ENCODE measurements at regions not wholly inside any gene's neighbourhood (a gene's known extent, or its start where the extent isn't known, plus 50 kb on each side); places are given as distances from the start of the nearest gene placed in this dataset.

DNA sequence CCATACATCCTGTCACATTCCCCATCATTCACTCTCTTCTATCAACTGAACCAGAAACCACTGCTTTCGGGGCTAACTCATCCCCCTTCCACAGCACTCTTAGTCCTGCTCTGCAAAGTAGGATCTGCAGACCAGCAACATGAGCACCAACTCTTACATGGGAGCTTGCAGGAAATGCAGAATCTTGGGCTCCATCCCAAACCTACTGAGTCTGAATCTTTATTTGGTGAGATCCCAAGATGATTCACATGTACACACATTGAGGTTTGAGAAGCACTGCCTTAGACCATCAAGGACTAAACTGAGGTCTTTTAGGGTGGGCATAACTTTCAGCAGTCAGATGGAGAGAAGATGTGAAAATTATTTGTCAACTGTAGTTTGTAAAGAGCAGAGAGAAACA is 235.6 kb upstream of the EPHA4 start (continued):
- TF ChIP-seq PRMT5 (CRISPR knock-in tag; IDR thresholded peaks at IDR 0.05) (no peak), KAT8 (IDR thresholded peaks at IDR 0.05; ENCODE audit: low read depth) (no peak), ZNF175 (CRISPR knock-in tag; IDR thresholded peaks at IDR 0.05; ENCODE audit: low read depth) (no peak), NFIX (CRISPR knock-in tag; IDR thresholded peaks at IDR 0.05; ENCODE audit: low read depth) (no peak), ATF7 (IDR thresholded peaks at IDR 0.05) (no peak), HDAC1 (IDR thresholded peaks at IDR 0.05) (no peak), ZNF695 (CRISPR knock-in tag; IDR thresholded peaks at IDR 0.05) (no peak), PTBP1 (IDR thresholded peaks at IDR 0.05; ENCODE audit: low read depth, low read length) (no peak), SMARCB1 (IDR thresholded peaks at IDR 0.05; ENCODE audit: insufficient read length, low read depth) (no peak), HEY1 (CRISPR knock-in tag; IDR thresholded peaks at IDR 0.05; ENCODE audit: borderline replicate concordance) (no peak)
- TF ChIP-seq, protein P1, sequence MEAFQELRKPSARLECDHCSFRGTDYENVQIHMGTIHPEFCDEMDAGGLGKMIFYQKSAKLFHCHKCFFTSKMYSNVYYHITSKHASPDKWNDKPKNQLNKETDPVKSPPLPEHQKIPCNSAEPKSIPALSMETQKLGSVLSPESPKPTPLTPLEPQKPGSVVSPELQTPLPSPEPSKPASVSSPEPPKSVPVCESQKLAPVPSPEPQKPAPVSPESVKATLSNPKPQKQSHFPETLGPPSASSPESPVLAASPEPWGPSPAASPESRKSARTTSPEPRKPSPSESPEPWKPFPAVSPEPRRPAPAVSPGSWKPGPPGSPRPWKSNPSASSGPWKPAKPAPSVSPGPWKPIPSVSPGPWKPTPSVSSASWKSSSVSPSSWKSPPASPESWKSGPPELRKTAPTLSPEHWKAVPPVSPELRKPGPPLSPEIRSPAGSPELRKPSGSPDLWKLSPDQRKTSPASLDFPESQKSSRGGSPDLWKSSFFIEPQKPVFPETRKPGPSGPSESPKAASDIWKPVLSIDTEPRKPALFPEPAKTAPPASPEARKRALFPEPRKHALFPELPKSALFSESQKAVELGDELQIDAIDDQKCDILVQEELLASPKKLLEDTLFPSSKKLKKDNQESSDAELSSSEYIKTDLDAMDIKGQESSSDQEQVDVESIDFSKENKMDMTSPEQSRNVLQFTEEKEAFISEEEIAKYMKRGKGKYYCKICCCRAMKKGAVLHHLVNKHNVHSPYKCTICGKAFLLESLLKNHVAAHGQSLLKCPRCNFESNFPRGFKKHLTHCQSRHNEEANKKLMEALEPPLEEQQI (IDR thresholded peaks at IDR 0.05) = no peak
- TF ChIP-seq, protein P2, sequence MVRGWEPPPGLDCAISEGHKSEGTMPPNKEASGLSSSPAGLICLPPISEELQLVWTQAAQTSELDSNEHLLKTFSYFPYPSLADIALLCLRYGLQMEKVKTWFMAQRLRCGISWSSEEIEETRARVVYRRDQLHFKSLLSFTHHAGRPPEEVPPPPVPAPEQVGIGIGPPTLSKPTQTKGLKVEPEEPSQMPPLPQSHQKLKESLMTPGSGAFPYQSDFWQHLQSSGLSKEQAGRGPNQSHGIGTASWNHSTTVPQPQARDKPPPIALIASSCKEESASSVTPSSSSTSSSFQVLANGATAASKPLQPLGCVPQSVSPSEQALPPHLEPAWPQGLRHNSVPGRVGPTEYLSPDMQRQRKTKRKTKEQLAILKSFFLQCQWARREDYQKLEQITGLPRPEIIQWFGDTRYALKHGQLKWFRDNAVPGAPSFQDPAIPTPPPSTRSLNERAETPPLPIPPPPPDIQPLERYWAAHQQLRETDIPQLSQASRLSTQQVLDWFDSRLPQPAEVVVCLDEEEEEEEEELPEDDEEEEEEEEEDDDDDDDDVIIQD (CRISPR knock-in tag; IDR thresholded peaks at IDR 0.05) = no peak
- TF ChIP-seq, protein P3, sequence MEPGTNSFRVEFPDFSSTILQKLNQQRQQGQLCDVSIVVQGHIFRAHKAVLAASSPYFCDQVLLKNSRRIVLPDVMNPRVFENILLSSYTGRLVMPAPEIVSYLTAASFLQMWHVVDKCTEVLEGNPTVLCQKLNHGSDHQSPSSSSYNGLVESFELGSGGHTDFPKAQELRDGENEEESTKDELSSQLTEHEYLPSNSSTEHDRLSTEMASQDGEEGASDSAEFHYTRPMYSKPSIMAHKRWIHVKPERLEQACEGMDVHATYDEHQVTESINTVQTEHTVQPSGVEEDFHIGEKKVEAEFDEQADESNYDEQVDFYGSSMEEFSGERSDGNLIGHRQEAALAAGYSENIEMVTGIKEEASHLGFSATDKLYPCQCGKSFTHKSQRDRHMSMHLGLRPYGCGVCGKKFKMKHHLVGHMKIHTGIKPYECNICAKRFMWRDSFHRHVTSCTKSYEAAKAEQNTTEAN (CRISPR knock-in tag; IDR thresholded peaks at IDR 0.05) = no peak
- TF ChIP-seq, protein P4, sequence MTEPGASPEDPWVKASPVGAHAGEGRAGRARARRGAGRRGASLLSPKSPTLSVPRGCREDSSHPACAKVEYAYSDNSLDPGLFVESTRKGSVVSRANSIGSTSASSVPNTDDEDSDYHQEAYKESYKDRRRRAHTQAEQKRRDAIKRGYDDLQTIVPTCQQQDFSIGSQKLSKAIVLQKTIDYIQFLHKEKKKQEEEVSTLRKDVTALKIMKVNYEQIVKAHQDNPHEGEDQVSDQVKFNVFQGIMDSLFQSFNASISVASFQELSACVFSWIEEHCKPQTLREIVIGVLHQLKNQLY (CRISPR knock-in tag; conservative IDR thresholded peaks at IDR 0.05) = no peak
- TF ChIP-seq, protein P5, sequence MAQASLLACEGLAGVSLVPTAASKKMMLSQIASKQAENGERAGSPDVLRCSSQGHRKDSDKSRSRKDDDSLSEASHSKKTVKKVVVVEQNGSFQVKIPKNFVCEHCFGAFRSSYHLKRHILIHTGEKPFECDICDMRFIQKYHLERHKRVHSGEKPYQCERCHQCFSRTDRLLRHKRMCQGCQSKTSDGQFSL (CRISPR knock-in tag; IDR thresholded peaks at IDR 0.05) = no peak
- TF ChIP-seq, protein P5 (tag; IDR thresholded peaks at IDR 0.05) = no peak

All from K562 (cell line).